ENCODE measurements at regions not wholly inside any gene's neighbourhood (a gene's known extent, or its start where the extent isn't known, plus 50 kb on each side); places are given as distances from the start of the nearest gene placed in this dataset.

DNA sequence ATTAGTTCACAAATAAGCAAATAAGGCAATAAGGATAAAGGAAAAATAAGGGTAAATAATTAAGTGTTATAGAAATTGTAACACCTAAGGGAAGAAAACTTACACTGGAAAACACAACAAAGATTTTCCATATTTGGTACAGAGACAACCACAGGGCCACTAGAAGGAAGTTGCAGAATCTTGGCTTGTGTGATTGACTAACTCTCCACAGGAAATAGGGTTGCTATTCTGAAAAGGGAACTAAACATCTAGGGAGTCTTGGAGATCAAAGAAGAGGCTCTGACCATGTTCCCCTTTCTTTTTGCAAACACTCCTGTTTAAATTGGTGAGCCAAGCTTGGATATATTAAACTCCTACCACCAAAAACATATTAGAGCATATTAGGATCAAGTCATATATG lies 59.1 kb downstream of the APCS start:
- TF ChIP-seq, protein P1, sequence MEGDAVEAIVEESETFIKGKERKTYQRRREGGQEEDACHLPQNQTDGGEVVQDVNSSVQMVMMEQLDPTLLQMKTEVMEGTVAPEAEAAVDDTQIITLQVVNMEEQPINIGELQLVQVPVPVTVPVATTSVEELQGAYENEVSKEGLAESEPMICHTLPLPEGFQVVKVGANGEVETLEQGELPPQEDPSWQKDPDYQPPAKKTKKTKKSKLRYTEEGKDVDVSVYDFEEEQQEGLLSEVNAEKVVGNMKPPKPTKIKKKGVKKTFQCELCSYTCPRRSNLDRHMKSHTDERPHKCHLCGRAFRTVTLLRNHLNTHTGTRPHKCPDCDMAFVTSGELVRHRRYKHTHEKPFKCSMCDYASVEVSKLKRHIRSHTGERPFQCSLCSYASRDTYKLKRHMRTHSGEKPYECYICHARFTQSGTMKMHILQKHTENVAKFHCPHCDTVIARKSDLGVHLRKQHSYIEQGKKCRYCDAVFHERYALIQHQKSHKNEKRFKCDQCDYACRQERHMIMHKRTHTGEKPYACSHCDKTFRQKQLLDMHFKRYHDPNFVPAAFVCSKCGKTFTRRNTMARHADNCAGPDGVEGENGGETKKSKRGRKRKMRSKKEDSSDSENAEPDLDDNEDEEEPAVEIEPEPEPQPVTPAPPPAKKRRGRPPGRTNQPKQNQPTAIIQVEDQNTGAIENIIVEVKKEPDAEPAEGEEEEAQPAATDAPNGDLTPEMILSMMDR (IDR thresholded peaks at IDR 0.05; ENCODE audit: low read depth, low read length), result no peak
- TF ChIP-seq, protein P2, sequence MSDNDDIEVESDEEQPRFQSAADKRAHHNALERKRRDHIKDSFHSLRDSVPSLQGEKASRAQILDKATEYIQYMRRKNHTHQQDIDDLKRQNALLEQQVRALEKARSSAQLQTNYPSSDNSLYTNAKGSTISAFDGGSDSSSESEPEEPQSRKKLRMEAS (IDR thresholded peaks at IDR 0.05; ENCODE audit: low read depth, low read length), result peak; percentile 3; the same call in 1 of the 2 replicates
- no peak for TF ChIP-seq POLR2A (IDR thresholded peaks at IDR 0.05; ENCODE audit: extremely low read depth, insufficient read length)
- no peak for TF ChIP-seq MYC (IDR thresholded peaks at IDR 0.05; ENCODE audit: low read depth, low read length)
